ENCODE measurements at regions not wholly inside any gene's neighbourhood (a gene's known extent, or its start where the extent isn't known, plus 50 kb on each side); places are given as distances from the start of the nearest gene placed in this dataset.

DNA sequence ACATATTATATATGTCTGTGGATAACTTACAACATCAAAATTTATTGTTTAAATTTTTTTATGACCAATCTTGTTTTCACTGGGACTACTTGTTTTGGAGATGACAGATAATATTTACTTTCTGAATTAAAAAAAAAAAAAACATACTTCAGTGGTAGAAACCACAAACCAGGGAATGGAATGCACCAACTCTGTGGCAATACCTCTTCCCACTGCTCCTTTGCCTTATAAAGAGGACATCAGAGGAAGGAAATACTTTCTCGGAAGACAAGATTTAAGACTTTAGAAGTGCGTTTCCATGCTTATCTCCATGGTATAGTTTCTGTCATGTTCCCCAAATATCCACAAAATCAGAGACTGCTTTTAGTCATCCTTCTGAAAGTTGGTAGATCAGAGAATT is 1241.1 kb upstream of the EYS start:
- TF ChIP-seq, protein P1, sequence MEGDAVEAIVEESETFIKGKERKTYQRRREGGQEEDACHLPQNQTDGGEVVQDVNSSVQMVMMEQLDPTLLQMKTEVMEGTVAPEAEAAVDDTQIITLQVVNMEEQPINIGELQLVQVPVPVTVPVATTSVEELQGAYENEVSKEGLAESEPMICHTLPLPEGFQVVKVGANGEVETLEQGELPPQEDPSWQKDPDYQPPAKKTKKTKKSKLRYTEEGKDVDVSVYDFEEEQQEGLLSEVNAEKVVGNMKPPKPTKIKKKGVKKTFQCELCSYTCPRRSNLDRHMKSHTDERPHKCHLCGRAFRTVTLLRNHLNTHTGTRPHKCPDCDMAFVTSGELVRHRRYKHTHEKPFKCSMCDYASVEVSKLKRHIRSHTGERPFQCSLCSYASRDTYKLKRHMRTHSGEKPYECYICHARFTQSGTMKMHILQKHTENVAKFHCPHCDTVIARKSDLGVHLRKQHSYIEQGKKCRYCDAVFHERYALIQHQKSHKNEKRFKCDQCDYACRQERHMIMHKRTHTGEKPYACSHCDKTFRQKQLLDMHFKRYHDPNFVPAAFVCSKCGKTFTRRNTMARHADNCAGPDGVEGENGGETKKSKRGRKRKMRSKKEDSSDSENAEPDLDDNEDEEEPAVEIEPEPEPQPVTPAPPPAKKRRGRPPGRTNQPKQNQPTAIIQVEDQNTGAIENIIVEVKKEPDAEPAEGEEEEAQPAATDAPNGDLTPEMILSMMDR (IDR thresholded peaks at IDR 0.05; ENCODE audit: insufficient read depth, missing control alignments), result no peak
- DNase-seq (ENCODE audit: insufficient read length, low spot score), result no peak
- no peak for FAIRE-seq

- DNase-seq (ENCODE audit: insufficient read length, low spot score) (no peak), FAIRE-seq (no peak)
- TF ChIP-seq, protein P1 (IDR thresholded peaks at IDR 0.05; ENCODE audit: insufficient read depth, missing control alignments), result no peak
Measured at GRCh38 chr6:66940003-66940402, 1233.0 kb upstream of the EYS start.

DNA sequence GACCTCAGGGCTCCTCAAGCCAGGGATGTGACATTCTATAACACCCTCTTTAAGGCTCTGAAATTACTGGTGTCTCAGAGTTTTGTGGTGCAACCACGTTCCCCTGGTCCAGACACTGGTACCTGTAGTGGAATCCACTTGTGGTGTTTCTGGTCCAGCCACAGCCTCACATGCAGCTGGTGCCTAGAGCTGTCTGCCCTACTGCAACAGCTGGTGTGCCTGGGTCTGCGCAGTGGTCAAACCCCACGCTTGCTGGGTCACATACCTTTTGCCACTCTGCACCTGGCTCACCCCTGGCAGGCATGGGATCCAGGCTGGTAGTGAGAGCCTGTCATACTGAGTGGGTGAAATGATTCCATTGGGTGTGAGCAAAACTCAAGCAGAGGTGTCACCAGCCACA is 1230.2 kb upstream of the EYS start:
- FAIRE-seq (no peak), DNase-seq (ENCODE audit: insufficient read length, low spot score) (no peak)
- TF ChIP-seq, protein P1 (IDR thresholded peaks at IDR 0.05; ENCODE audit: insufficient read depth, missing control alignments), result no peak

- TF ChIP-seq, protein P1 (IDR thresholded peaks at IDR 0.05; ENCODE audit: insufficient read depth, missing control alignments), result no peak
- FAIRE-seq (no peak), DNase-seq (ENCODE audit: insufficient read length, low spot score) (no peak)
Measured at GRCh38 chr6:66935612-66936011, 1228.6 kb upstream of the EYS start.

GRCh38 chr6:66931787-66932186 is 1224.8 kb upstream of the EYS start:
- TF ChIP-seq, protein P1 (IDR thresholded peaks at IDR 0.05; ENCODE audit: insufficient read depth, missing control alignments), result no peak
- DNase-seq (ENCODE audit: insufficient read length, low spot score), result no peak
- FAIRE-seq, result no peak

DNA sequence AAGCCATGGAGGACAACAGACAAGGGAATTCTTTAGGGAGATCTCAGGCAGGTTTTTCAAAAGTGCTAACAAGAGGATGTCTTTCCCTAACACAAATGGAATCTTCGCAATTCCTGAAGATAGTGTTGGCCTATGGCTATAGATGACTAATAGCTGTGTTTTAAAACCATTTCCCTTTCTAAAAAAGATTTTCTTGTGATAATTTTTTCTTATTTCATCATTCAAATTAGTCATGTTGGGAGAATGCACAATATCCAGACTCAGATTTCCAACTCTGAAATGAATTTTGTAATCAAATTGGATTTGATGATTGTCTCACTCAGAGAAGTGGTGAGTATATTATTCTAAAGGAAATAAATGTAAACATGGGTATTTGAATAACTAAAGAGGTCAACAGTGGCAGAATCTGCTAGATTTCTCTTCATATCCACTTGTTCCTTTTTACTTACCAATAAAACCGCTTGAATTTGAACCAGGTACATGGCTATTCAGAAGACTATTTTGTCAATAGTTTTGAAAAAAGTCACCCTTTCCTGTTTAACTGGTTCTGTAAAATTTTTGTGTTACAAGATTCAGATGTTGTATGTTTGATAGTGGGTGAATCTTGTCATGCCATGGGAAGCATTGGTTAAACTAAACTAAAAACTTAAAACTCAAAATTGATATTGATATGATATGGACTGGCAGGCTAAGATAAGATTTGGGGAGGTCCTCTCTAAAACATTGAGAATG is 1223.7 kb upstream of the EYS start:
- TF ChIP-seq, protein P1 (IDR thresholded peaks at IDR 0.05; ENCODE audit: insufficient read depth, missing control alignments), result no peak

GRCh38 chr6:66926060-66926459 is 1219.0 kb upstream of the EYS start:
- TF ChIP-seq, protein P1 (IDR thresholded peaks at IDR 0.05; ENCODE audit: insufficient read depth, missing control alignments), result peak; percentile 17
- no peak for DNase-seq (ENCODE audit: insufficient read length, low spot score)
- no peak for FAIRE-seq

More for the DNA sequence above, 1223.7 kb upstream of the EYS start:
- no peak for DNase-seq (ENCODE audit: insufficient read length, low spot score)
- FAIRE-seq, result no peak
